ENCODE measurements at regions not wholly inside any gene's neighbourhood (a gene's known extent, or its start where the extent isn't known, plus 50 kb on each side); places are given as distances from the start of the nearest gene placed in this dataset.

- no peaks in the 10 kb centered on the region for H3K27me3 ChIP-seq (ENCODE audit: insufficient read depth, low read length, poor library complexity, severe bottlenecking)
- H3K4me2 ChIP-seq (ENCODE audit: low read depth, low read length, poor library complexity, severe bottlenecking), result no peak overlapping the region
- no peak overlapping the region for H3K9ac ChIP-seq (ENCODE audit: low read depth, low read length, poor library complexity, severe bottlenecking)
- H2AFZ ChIP-seq (ENCODE audit: low read length), result no peak overlapping the region
- H3F3A ChIP-seq (ENCODE audit: low read depth), result no peaks in the 10 kb centered on the region
- no peaks in the 10 kb centered on the region for H3K9me3 ChIP-seq (ENCODE audit: insufficient read depth, low read depth, low read length)
- no peaks in the 10 kb centered on the region for H3K4me1 ChIP-seq (ENCODE audit: insufficient read depth, low read length, poor library complexity, severe bottlenecking)
- H3K9me2 ChIP-seq (replicated peaks; ENCODE audit: low read depth, low read length), result no peaks in the 10 kb centered on the region
- TF ChIP-seq CTCF (conservative IDR thresholded peaks at IDR 0.05; ENCODE audit: low read length), result no peak
- no peak for TF ChIP-seq EZH2phosphoT487 (IDR thresholded peaks at IDR 0.05; ENCODE audit: borderline replicate concordance)
- no peak overlapping the region for H3K4me3 ChIP-seq (ENCODE audit: low read length, poor library complexity, severe bottlenecking)
- H3K79me2 ChIP-seq (ENCODE audit: insufficient read depth, low read length), result no peaks in the 10 kb centered on the region
- no peaks in the 10 kb centered on the region for H4K20me1 ChIP-seq (ENCODE audit: insufficient read depth, low read length, poor library complexity, severe bottlenecking)
- no peaks in the 10 kb centered on the region for H3K36me3 ChIP-seq (ENCODE audit: insufficient read depth, low read length)
These were observed 60.9 kb upstream of the NT5C1B start for GRCh38 chr2:18650221-18650620.

- Histone ChIP-seq H4K20me1 (ENCODE audit: insufficient read depth, low read length, poor library complexity, severe bottlenecking) (no peaks in the 10 kb centered on the region), H3K9ac (ENCODE audit: low read depth, low read length, poor library complexity, severe bottlenecking) (no peak overlapping the region), H3K9me3 (ENCODE audit: insufficient read depth, low read depth, low read length) (no peaks in the 10 kb centered on the region), H3K4me3 (ENCODE audit: low read length, poor library complexity, severe bottlenecking) (no peak overlapping the region), H3K4me2 (ENCODE audit: low read depth, low read length, poor library complexity, severe bottlenecking) (no peak overlapping the region), H2AFZ (ENCODE audit: low read length) (no peak overlapping the region), H3K79me2 (ENCODE audit: insufficient read depth, low read length) (no peaks in the 10 kb centered on the region), H3K4me1 (ENCODE audit: insufficient read depth, low read length, poor library complexity, severe bottlenecking) (no peaks in the 10 kb centered on the region), H3K36me3 (ENCODE audit: insufficient read depth, low read length) (no peaks in the 10 kb centered on the region), H3K9me2 (replicated peaks; ENCODE audit: low read depth, low read length) (no peaks in the 10 kb centered on the region), H3K27me3 (ENCODE audit: insufficient read depth, low read length, poor library complexity, severe bottlenecking) (no peaks in the 10 kb centered on the region), H3F3A (ENCODE audit: low read depth) (no peaks in the 10 kb centered on the region)
- TF ChIP-seq EZH2phosphoT487 (IDR thresholded peaks at IDR 0.05; ENCODE audit: borderline replicate concordance) (no peak), CTCF (conservative IDR thresholded peaks at IDR 0.05; ENCODE audit: low read length) (no peak)
These were observed 60.2 kb upstream of the NT5C1B start for GRCh38 chr2:18649502-18650135.

GRCh38 chr2:18648161-18648560, 58.8 kb upstream of the NT5C1B start:
- Histone ChIP-seq H3K36me3 (ENCODE audit: insufficient read depth, low read length) (no peaks in the 10 kb centered on the region), H3K4me1 (ENCODE audit: insufficient read depth, low read length, poor library complexity, severe bottlenecking) (no peaks in the 10 kb centered on the region), H3K4me2 (ENCODE audit: low read depth, low read length, poor library complexity, severe bottlenecking) (no peak overlapping the region), H3K9me2 (replicated peaks; ENCODE audit: low read depth, low read length) (no peaks in the 10 kb centered on the region), H3K79me2 (ENCODE audit: insufficient read depth, low read length) (no peaks in the 10 kb centered on the region), H4K20me1 (ENCODE audit: insufficient read depth, low read length, poor library complexity, severe bottlenecking) (no peaks in the 10 kb centered on the region), H2AFZ (ENCODE audit: low read length) (no peak overlapping the region), H3K9ac (ENCODE audit: low read depth, low read length, poor library complexity, severe bottlenecking) (no peak overlapping the region), H3K4me3 (ENCODE audit: low read length, poor library complexity, severe bottlenecking) (no peak overlapping the region), H3F3A (ENCODE audit: low read depth) (no peaks in the 10 kb centered on the region), H3K9me3 (ENCODE audit: insufficient read depth, low read depth, low read length) (no peaks in the 10 kb centered on the region), H3K27me3 (ENCODE audit: insufficient read depth, low read length, poor library complexity, severe bottlenecking) (no peaks in the 10 kb centered on the region)
- TF ChIP-seq EZH2phosphoT487 (IDR thresholded peaks at IDR 0.05; ENCODE audit: borderline replicate concordance) (no peak), CTCF (conservative IDR thresholded peaks at IDR 0.05; ENCODE audit: low read length) (no peak)

Measured in Loucy (cell line).